B cell (primary cell): ENCODE measurements at regions not wholly inside any gene's neighbourhood (a gene's known extent, or its start where the extent isn't known, plus 50 kb on each side); places are given as distances from the start of the nearest gene placed in this dataset.

Experiments used
- ATAC-seq: fragments of 200-7000 bp; cut with Tn5 transposase; one replicate; pipeline ENCODE4 v1.10.0; 2021; ENCODE audit warnings: low read depth, mild to moderate bottlenecking, moderate number of reproducible peaks, moderate library complexity
- CTCF ChIA-PET: fragments of 350-600 bp; sonication (Branson Sonifier 250); formaldehyde crosslinking; loops from one replicate; lab custom pipeline; 2021; ENCODE audit warnings: antibody characterized with exemption, inconsistent platforms; lab: Charles Lee
- POLR2A ChIA-PET: fragments of 350-600 bp; sonication (Branson Sonifier 250); formaldehyde crosslinking; loops from one replicate; lab custom pipeline; 2021; ENCODE audit warnings: antibody characterized with exemption; lab: Charles Lee
- DNase-seq: peaks from one replicate; pipeline ENCODE4 v3.0.0; 2013
- H2AFZ ChIP-seq: 2 replicates; pipeline ENCODE4 v1.6.1; 2012; ENCODE audit warnings: mild to moderate bottlenecking, low read depth, low read length; ENCODE audit not compliant: insufficient read depth, poor library complexity, severe bottlenecking
- H3K27ac ChIP-seq, 2 donors: 1 replicate in 1 of 2; 2 replicates in 1 of 2; pipeline ENCODE4 v1.5.1; 2012 to 2013; ENCODE audit warnings: low read length in 2 of 2, mild to moderate bottlenecking in 2 of 2, moderate library complexity in 1 of 2
- H3K27me3 ChIP-seq, 4 experiments: fragments of 200-600 bp in 1 of 4; sonication (generic) in 1 of 4; replicated peaks in 1 of 4; 1 replicate in 2 of 4; 2 replicates in 2 of 4; pipeline versions ENCODE4 v1.6.1 to v1.7.0; 2013 to 2016; ENCODE audit warnings: low read length in 3 of 4, mild to moderate bottlenecking in 2 of 4, mixed read lengths in 1 of 4, moderate library complexity in 1 of 4; ENCODE audit not compliant: insufficient read depth in 4 of 4, control insufficient read depth in 3 of 4; ENCODE audit errors: control extremely low read depth in 1 of 4
- H3K36me3 ChIP-seq, 2 experiments: replicated peaks in 1 of 2; 1 replicate in 1 of 2; 2 replicates in 1 of 2; pipeline versions ENCODE4 v1.6.1 to v1.7.1; 2013; ENCODE audit warnings: low read length in 1 of 2; ENCODE audit not compliant: insufficient read depth in 2 of 2, control insufficient read depth in 1 of 2; ENCODE audit errors: control extremely low read depth in 1 of 2, extremely low read depth in 1 of 2
- H3K4me1 ChIP-seq, 2 donors: fragments of 200-600 bp in 1 of 2; sonication (generic) in 1 of 2; 1 replicate in 1 of 2; 2 replicates in 1 of 2; pipeline versions ENCODE4 v1.5.1 to v1.6.1; 2013 to 2017; ENCODE audit warnings: low read length in 2 of 2; ENCODE audit not compliant: control insufficient read depth in 2 of 2, insufficient read depth in 2 of 2
- H3K4me2 ChIP-seq: replicated peaks from 2 replicates; pipeline ENCODE3; 2012; ENCODE audit warnings: mild to moderate bottlenecking, low read depth, low read length; ENCODE audit not compliant: poor library complexity, severe bottlenecking
- H3K4me3 ChIP-seq, 5 experiments: fragments of 200-600 bp in 1 of 5; sonication (generic) in 1 of 5; 1 replicate in 3 of 5; 2 replicates in 2 of 5; pipeline versions ENCODE4 v1.5.1 to v1.7.0; 2011 to 2016; ENCODE audit warnings: low read length in 4 of 5, mild to moderate bottlenecking in 4 of 5, low read depth in 2 of 5, control low read depth in 1 of 5, moderate library complexity in 1 of 5; ENCODE audit not compliant: insufficient read depth in 1 of 5; ENCODE audit errors: control extremely low read depth in 1 of 5, extremely low read depth in 1 of 5
- H3K79me2 ChIP-seq: fragments of 200-600 bp; sonication (generic); one replicate; pipeline ENCODE4 v1.6.0; 2016; ENCODE audit warnings: low read length; ENCODE audit not compliant: control insufficient read depth, insufficient read depth
- H3K9ac ChIP-seq: fragments of 200-600 bp; sonication (generic); 2 replicates; pipeline ENCODE4 v1.6.1; 2017; ENCODE audit warnings: mild to moderate bottlenecking, low read length, moderate library complexity
- H3K9me3 ChIP-seq, 3 donors: one replicate each; pipeline versions ENCODE4 v1.6.1 to v1.7.1; 2013; ENCODE audit warnings: low read length in 2 of 3; ENCODE audit not compliant: control insufficient read depth in 2 of 3, insufficient read depth in 1 of 3; ENCODE audit errors: control extremely low read depth in 1 of 3
- H4K20me1 ChIP-seq: 2 replicates; pipeline ENCODE4 v1.6.0; 2012; ENCODE audit warnings: mild to moderate bottlenecking, low read length; ENCODE audit not compliant: insufficient read depth, control insufficient read depth, poor library complexity, severe bottlenecking
- H3K27ac Mint-ChIP-seq: one replicate; pipeline ENCODE4 v1.8.0; 2021; ENCODE audit warnings: mixed read lengths
- H3K27me3 Mint-ChIP-seq: one replicate; pipeline ENCODE4 v1.8.0; 2021; ENCODE audit warnings: mixed read lengths
- H3K4me1 Mint-ChIP-seq: one replicate; pipeline ENCODE4 v1.8.0; 2021; ENCODE audit warnings: mixed read lengths
- H3K4me3 Mint-ChIP-seq: one replicate; pipeline ENCODE4 v1.8.0; 2021; ENCODE audit warnings: mixed read lengths
- H3K9me3 Mint-ChIP-seq: one replicate; pipeline ENCODE4 v1.8.0; 2022; ENCODE audit warnings: mixed read lengths; ENCODE audit not compliant: insufficient read depth
- EZH2 ChIP-seq: IDR thresholded peaks from 2 replicates; pipeline ENCODE4 v1.6.1; 2012; ENCODE audit warnings: borderline replicate concordance, low read depth, mild to moderate bottlenecking, moderate library complexity, low read length; ENCODE audit not compliant: insufficient read depth, poor library complexity, severe bottlenecking
- WGBS: methylation state at CpG from one replicate; pipeline ENCODE4 v1.1.5; 2013; ENCODE audit warnings: missing lambda C conversion rate; ENCODE audit not compliant: insufficient coverage; 5-methylcytosine and 5-hydroxymethylcytosine counted together
- intact Hi-C: fragments of 100-400 bp; cut with micrococcal nuclease; formaldehyde crosslinking; loops from one replicate; pipeline ENCODE4 v1.10.0; 2022
- TF ChIP-seq, protein P1 (sequence below): fragments of 200-600 bp; IDR thresholded peaks from one replicate; pipeline ENCODE4 v1.8.0; 2022; ENCODE audit warnings: antibody characterized with exemption, mild to moderate bottlenecking

DNA sequence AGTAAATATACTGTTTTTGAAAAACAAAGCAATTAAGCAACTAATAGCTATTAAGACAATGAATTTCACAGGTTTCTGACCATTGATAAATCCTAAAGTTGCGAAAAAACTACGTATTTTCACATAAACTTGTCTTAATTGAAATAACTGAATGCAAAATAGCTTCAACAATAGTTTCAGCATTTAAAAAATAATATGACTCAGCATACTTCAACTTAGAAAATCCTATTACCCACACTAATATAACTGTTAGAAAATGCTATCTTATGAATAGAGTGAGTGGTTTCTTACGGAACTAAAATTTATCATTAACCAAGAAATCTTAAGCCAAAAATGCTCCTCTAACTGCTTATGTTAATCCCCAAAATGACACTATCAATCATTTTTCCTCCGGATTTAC is 183.9 kb downstream of the AVL9 start:
- no CpG with 5 or more reads among the region's 4 CpGs for WGBS
- DNase-seq, result no peak
- Histone ChIP-seq H2AFZ (no peak overlapping the region), H3K4me2 (no peak overlapping the region), H3K4me3 (no peak overlapping the region), H3K36me3 (no peaks in the 10 kb centered on the region), H3K79me2 (no peaks in the 10 kb centered on the region), H4K20me1 (no peaks in the 10 kb centered on the region), H3K4me1 (no peaks in the 10 kb centered on the region), H3K9me3 (no peaks in the 10 kb centered on the region), H3K27me3 (no peaks in the 10 kb centered on the region), H3K9ac (no peak overlapping the region), H3K27ac (no peak overlapping the region)
- intact Hi-C loops, result no loop called here
- ChIA-PET CTCF (no interaction called here), POLR2A (no interaction called here)
- H3K9me3 Mint-ChIP-seq, result no peaks in the 10 kb centered on the region
- no peak overlapping the region for H3K27ac Mint-ChIP-seq
- ATAC-seq, result no peak
- H3K4me3 Mint-ChIP-seq, result no peak overlapping the region
- TF ChIP-seq, protein P1, sequence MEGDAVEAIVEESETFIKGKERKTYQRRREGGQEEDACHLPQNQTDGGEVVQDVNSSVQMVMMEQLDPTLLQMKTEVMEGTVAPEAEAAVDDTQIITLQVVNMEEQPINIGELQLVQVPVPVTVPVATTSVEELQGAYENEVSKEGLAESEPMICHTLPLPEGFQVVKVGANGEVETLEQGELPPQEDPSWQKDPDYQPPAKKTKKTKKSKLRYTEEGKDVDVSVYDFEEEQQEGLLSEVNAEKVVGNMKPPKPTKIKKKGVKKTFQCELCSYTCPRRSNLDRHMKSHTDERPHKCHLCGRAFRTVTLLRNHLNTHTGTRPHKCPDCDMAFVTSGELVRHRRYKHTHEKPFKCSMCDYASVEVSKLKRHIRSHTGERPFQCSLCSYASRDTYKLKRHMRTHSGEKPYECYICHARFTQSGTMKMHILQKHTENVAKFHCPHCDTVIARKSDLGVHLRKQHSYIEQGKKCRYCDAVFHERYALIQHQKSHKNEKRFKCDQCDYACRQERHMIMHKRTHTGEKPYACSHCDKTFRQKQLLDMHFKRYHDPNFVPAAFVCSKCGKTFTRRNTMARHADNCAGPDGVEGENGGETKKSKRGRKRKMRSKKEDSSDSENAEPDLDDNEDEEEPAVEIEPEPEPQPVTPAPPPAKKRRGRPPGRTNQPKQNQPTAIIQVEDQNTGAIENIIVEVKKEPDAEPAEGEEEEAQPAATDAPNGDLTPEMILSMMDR, result no peak
- no peak for TF ChIP-seq EZH2
- H3K4me1 Mint-ChIP-seq, result no peaks in the 10 kb centered on the region
- no peaks in the 10 kb centered on the region for H3K27me3 Mint-ChIP-seq

DNA sequence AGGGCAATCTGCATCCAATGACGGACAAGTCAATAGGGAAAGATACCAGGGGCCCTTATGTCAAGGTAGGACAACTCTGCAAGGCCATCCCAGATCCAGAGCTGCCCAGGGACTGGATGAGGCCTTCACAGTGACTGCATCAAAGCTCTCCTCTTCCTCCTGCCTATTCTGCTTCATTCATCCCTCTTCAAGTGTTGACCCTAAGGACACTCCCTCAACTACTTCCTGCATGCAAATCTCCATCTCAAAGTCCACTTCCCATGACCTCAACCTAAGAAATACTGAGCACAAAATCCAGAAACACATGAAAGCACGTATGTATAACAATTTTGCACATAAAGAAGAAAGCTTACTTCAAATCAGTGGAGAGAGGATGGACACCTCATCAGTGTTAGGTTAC is 182.3 kb downstream of the AVL9 start:
- H3K9me3 Mint-ChIP-seq, result no peaks in the 10 kb centered on the region
- no peaks in the 10 kb centered on the region for H3K4me1 Mint-ChIP-seq
- CTCF ChIA-PET, result no interaction called here
- 90% methylated on average over 1 of the region's 2 CpGs for whole genome bisulfite sequencing
- TF ChIP-seq EZH2, result no peak
- TF ChIP-seq, protein P1, result no peak
- H3K9me3 ChIP-seq, result no peaks in the 10 kb centered on the region
- no peaks in the 10 kb centered on the region for H4K20me1 ChIP-seq
- no peak for DNase-seq
- no peak overlapping the region for H3K27ac ChIP-seq
- POLR2A ChIA-PET, result no interaction called here
- no peaks in the 10 kb centered on the region for H3K79me2 ChIP-seq
- no peak overlapping the region for H2AFZ ChIP-seq
- H3K36me3 ChIP-seq, result no peaks in the 10 kb centered on the region
- ATAC-seq, result no peak
- no peak overlapping the region for H3K27ac Mint-ChIP-seq
- H3K4me1 ChIP-seq, result no peaks in the 10 kb centered on the region
- no peak overlapping the region for H3K9ac ChIP-seq
- H3K4me3 Mint-ChIP-seq, result no peak overlapping the region
- no peaks in the 10 kb centered on the region for H3K27me3 ChIP-seq
- no peak overlapping the region for H3K4me3 ChIP-seq
- intact Hi-C loops, result no loop called here
- H3K4me2 ChIP-seq, result no peak overlapping the region
- H3K27me3 Mint-ChIP-seq, result no peaks in the 10 kb centered on the region
